K562 (cell line): ENCODE measurements at regions not wholly inside any gene's neighbourhood (a gene's known extent, or its start where the extent isn't known, plus 50 kb on each side); places are given as distances from the start of the nearest gene placed in this dataset.

ENCODE experiments used
- CTCF ChIP-seq, 3 experiments: IDR thresholded peaks in 2 of 3; conservative IDR thresholded peaks in 1 of 3; 2 replicates each; pipeline ENCODE4 v1.5.1; 2011 to 2012; ENCODE audit warnings: low read length in 3 of 3, mild to moderate bottlenecking in 3 of 3, control low read depth in 2 of 3, improper control_type of control experiment in 1 of 3, inconsistent platforms in 1 of 3, low read depth in 1 of 3, mixed read lengths in 1 of 3, moderate library complexity in 1 of 3; ENCODE audit not compliant: insufficient read depth in 2 of 3
- EP300 ChIP-seq: IDR thresholded peaks from 2 replicates; pipeline ENCODE4 v1.6.1; 2012; ENCODE audit warnings: low read length, improper control_type of control experiment

- TF ChIP-seq EP300 (no peak), CTCF (IDR thresholded peaks at IDR 0.05 in 2 of 3, conservative IDR thresholded peaks at IDR 0.05 in 1 of 3; ENCODE audit: insufficient read depth in 2 of 3, low read depth in 1 of 3, low read length in 3 of 3) (no peak)
These were observed 687.2 kb downstream of the FAM133A start for GRCh38 chrX:94361241-94361640.
